Lower leg skin (tissue), 4 donors: ENCODE measurements at regions not wholly inside any gene's neighbourhood (a gene's known extent, or its start where the extent isn't known, plus 50 kb on each side); places are given as distances from the start of the nearest gene placed in this dataset.

Experiments used
- DNase-seq, 2 donors: peaks; one replicate each; pipeline ENCODE4 v3.0.0-alpha.2; 2019; ENCODE audit warnings: low spot score in 2 of 2
- H3K4me3 ChIP-seq: fragments of 200-600 bp; sonication (generic); 2 replicates; pipeline ENCODE4 v1.5.1; 2017; ENCODE audit warnings: mild to moderate bottlenecking, low read depth; ENCODE audit not compliant: poor library complexity, severe bottlenecking
- POLR2A ChIP-seq, 2 donors: fragments of 450-650 bp; IDR thresholded peaks; one replicate each; pipeline ENCODE4 v1.6.1; 2016 to 2017; ENCODE audit warnings: antibody characterized with exemption in 2 of 2, mild to moderate bottlenecking in 1 of 2, moderate library complexity in 1 of 2
- WGBS, 2 donors: methylation state at CpG; one replicate each; pipeline ENCODE4 v1.1.5; 2018; 5-methylcytosine and 5-hydroxymethylcytosine counted together
- intact Hi-C: fragments of 100-400 bp; cut with DNase I; formaldehyde crosslinking; loops from one replicate; pipeline ENCODE4 v1.15.0; 2023; ENCODE audit warnings: low total_unique reads
- TF ChIP-seq, protein P1 (sequence below), 3 donors: fragments of 450-650 bp; IDR thresholded peaks; one replicate each; pipeline ENCODE4 v1.5.1; 2016; ENCODE audit warnings: antibody characterized with exemption in 3 of 3, mild to moderate bottlenecking in 3 of 3, moderate library complexity in 2 of 3

DNA sequence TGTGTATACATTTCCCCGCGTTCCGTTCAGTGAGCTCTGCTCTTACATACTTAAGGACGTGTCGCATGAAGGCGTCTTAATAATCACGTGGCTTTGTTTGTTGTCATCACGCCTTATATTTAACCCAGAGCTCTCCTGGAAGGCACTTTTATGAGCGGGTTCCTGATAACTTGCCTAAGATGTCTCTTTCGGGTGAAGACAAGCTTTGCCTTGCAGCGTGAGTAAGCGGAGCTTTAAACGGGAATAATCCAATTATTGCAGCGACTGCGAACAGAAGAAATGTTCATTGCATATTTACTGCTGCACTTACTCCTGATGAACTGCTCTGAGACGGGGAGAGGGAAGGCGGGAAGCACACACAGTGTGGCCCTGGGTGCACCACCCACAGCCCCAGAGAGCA, 1128.2 kb downstream of the BRD1 start:
- TF ChIP-seq, protein P1, sequence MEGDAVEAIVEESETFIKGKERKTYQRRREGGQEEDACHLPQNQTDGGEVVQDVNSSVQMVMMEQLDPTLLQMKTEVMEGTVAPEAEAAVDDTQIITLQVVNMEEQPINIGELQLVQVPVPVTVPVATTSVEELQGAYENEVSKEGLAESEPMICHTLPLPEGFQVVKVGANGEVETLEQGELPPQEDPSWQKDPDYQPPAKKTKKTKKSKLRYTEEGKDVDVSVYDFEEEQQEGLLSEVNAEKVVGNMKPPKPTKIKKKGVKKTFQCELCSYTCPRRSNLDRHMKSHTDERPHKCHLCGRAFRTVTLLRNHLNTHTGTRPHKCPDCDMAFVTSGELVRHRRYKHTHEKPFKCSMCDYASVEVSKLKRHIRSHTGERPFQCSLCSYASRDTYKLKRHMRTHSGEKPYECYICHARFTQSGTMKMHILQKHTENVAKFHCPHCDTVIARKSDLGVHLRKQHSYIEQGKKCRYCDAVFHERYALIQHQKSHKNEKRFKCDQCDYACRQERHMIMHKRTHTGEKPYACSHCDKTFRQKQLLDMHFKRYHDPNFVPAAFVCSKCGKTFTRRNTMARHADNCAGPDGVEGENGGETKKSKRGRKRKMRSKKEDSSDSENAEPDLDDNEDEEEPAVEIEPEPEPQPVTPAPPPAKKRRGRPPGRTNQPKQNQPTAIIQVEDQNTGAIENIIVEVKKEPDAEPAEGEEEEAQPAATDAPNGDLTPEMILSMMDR (IDR thresholded peaks at IDR 0.05), result no peak
- TF ChIP-seq POLR2A (IDR thresholded peaks at IDR 0.05), result no peak
- WGBS, 2 donors, result 84 to 87% methylated on average over 17 of the region's 17 CpGs
- H3K4me3 ChIP-seq, result no peak overlapping the region
- intact Hi-C loops, result no loop called here
- DNase-seq, result no peak

DNA sequence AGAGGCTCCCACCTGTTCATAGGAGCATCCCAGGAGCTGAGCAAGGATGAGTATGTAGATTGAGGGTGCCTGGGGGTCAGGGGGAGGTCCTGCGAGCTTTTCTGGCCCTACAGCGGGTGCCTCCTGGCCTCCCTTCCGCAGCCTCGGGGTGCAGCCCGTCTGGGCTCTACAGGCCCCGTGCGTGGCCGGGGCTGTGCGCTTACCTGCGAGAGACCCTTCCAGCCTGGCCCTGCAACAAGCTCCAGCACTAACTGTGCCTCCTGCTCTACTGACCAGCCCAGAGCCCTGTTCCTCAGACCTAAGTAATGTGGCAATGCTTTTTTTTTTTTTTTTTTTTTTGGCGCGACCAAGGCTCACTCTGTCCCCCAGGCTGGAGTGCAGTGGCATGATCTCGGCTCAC, 1129.1 kb downstream of the BRD1 start:
- intact Hi-C loops, result no loop called here
- WGBS, 2 donors, result 67 to 83% methylated on average over 4 to 12 of the region's 13 CpGs

DNA sequence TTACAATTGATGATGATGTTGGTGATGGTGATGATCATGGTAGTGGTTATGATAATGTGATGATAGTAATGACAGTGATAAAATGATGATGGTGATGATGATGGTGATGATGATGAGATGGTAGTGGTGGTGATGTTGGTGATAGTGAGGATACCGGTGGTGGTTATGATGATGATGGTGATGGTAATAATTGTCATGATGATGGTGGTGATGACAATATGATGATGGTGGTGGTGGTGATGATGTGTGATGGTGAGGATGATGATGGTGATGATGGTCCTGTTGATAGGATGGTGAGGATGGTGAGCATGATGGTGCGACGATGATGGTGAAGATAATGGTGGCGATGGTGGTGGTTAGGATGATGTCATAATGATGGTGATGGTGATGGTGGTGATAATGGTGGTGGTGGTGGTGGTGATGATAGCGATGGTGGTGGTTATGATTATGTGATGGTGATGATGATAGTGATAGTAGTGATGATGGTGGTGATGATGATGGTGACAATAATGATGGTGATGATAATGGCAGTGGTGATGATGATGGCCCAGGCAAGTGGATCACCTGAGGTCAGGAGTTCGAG, 1129.9 kb downstream of the BRD1 start:
- TF ChIP-seq, protein P1 (IDR thresholded peaks at IDR 0.05), result no peak
- no peak for TF ChIP-seq POLR2A (IDR thresholded peaks at IDR 0.05)

More for the DNA sequence above, 1129.1 kb downstream of the BRD1 start:
- H3K4me3 ChIP-seq, result no peak overlapping the region
- DNase-seq, result no peak
- no peak for TF ChIP-seq POLR2A (IDR thresholded peaks at IDR 0.05)
- TF ChIP-seq, protein P1 (IDR thresholded peaks at IDR 0.05), result no peak

DNA sequence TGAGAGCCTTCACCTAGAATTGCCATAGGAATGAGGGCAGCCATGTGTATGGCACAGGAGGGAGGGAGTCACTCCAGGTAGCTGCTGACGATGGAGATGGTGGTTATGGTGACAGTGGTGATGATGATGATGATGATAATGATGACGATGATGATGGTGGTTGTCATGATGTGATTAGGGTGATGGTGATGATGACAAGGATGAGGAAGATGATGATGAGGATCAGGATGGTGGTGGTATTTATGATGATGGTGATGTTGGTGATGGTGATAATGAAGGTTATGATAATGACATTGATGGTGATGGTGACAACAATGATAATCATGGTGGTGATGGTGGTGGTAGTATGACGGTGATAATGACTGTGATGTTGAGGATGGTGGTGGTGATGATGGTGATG, 1130.5 kb downstream of the BRD1 start:
- DNase-seq, result no peak
- H3K4me3 ChIP-seq, result no peak overlapping the region
- no peak for TF ChIP-seq POLR2A (IDR thresholded peaks at IDR 0.05)
- TF ChIP-seq, protein P1 (IDR thresholded peaks at IDR 0.05), result no peak
- 81 to 85% methylated on average over 3 of the region's 3 CpGs for WGBS, 2 donors
- intact Hi-C loops, result no loop called here

More for the DNA sequence above, 1129.9 kb downstream of the BRD1 start:
- intact Hi-C loops, result no loop called here
- 93 to 96% methylated on average over 6 of the region's 6 CpGs for WGBS, 2 donors
- no peak for DNase-seq
- H3K4me3 ChIP-seq, result no peak overlapping the region

DNA sequence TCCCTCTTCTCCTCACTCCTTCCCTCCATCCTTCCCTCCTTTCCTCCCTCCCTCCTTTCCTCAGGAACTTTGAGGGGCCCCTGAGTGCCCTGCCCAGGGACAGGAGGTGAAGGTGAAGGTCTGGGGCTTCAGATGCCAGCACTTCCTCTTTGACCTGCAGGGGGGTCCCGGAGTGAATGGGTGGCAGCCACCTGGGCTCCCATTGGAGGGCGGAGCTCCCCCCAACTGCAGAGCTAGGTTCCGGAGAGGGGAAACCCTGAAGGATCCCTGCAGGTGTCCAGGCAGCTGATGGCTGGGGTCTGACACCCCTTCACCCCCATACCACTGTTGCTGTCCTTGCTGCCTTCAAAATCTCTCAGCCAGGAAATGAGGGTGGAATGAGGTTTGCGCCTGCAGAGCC, 1131.3 kb downstream of the BRD1 start:
- intact Hi-C loops, result no loop called here
- 79 to 81% methylated on average over 4 of the region's 4 CpGs for WGBS, 2 donors
- H3K4me3 ChIP-seq, result no peak overlapping the region
- no peak for TF ChIP-seq POLR2A (IDR thresholded peaks at IDR 0.05)
- no peak for DNase-seq

DNA sequence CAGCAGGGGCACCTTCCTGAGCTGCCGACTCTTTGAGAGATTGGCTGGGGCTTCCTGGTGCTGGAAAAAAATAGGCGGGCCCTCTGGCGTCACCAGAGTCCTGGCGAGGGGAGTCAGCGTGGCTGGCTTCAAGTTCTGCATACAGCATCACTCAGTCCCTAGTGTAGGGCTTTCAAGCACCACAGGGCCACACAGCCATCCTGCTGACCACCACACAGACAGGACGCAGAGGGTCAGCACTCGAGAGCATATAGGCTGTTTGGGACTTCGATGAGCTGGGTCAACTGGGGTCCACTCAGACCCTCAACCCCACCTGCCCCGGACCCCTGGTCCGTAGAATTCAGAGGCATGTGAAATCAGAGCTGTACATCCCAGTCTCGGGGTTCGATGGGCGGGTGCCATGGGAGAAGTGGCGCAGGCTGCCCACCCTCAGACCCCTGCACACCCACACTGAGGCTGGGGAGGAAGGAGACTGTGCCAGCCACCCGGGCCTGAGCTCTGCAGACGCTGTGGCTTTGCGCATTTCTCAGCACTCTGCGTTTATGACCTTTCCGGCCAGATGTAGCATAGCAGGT, 1131.9 kb downstream of the BRD1 start:
- no peak for DNase-seq
- 80 to 84% methylated on average over 15 to 17 of the region's 19 CpGs for WGBS, 2 donors
- intact Hi-C loops, result no loop called here
- TF ChIP-seq, protein P1 (IDR thresholded peaks at IDR 0.05), result no peak
- TF ChIP-seq POLR2A (IDR thresholded peaks at IDR 0.05), result no peak
- H3K4me3 ChIP-seq, result no peak overlapping the region
